CD14-positive monocyte (primary cell): ENCODE measurements at regions not wholly inside any gene's neighbourhood (a gene's known extent, or its start where the extent isn't known, plus 50 kb on each side); places are given as distances from the start of the nearest gene placed in this dataset.
"Not testable (repeated sequence)": the region's sequence is repeated elsewhere in the genome, so short reads cannot be mapped to it uniquely, and the experiment has no call there.

ENCODE experiments used
- DNase-seq, 3 donors: peaks; one replicate each; pipeline ENCODE4 v3.0.0-alpha.2; 2011 to 2022
- H2AFZ ChIP-seq: 2 replicates; pipeline ENCODE4 v1.6.0; 2012; ENCODE audit warnings: mild to moderate bottlenecking, low read depth, low read length, inconsistent platforms; ENCODE audit not compliant: insufficient read depth, poor library complexity, severe bottlenecking
- H3K27ac ChIP-seq, 2 donors: 1 replicate in 1 of 2; 2 replicates in 1 of 2; pipeline ENCODE4 v1.5.1; 2012 to 2013; ENCODE audit warnings: low read length in 2 of 2, control low read depth in 1 of 2, inconsistent platforms in 1 of 2, low read depth in 1 of 2, mild to moderate bottlenecking in 1 of 2
- H3K27me3 ChIP-seq, 2 donors: one replicate each; pipeline versions ENCODE4 v1.6.0 to v1.6.1; 2011 to 2013; ENCODE audit warnings: low read length in 2 of 2; ENCODE audit not compliant: control insufficient read depth in 2 of 2, insufficient read depth in 2 of 2
- H3K36me3 ChIP-seq, 2 donors: replicated peaks in 1 of 2; 1 replicate in 1 of 2; 2 replicates in 1 of 2; pipeline versions ENCODE4 v1.5.1 to v1.6.1; 2012 to 2013; ENCODE audit warnings: low read length in 2 of 2, control low read depth in 1 of 2, inconsistent platforms in 1 of 2, mild to moderate bottlenecking in 1 of 2; ENCODE audit not compliant: insufficient read depth in 2 of 2, control insufficient read depth in 1 of 2
- H3K4me1 ChIP-seq, 2 donors: 1 replicate in 1 of 2; 2 replicates in 1 of 2; pipeline versions ENCODE4 v1.5.1 to v1.6.1; 2012 to 2013; ENCODE audit warnings: low read length in 2 of 2, control low read depth in 1 of 2, inconsistent platforms in 1 of 2, mild to moderate bottlenecking in 1 of 2, moderate library complexity in 1 of 2; ENCODE audit not compliant: insufficient read depth in 2 of 2, control insufficient read depth in 1 of 2
- H3K4me2 ChIP-seq: replicated peaks from 2 replicates; pipeline ENCODE3; 2012; ENCODE audit warnings: low read length, moderate library complexity, mild to moderate bottlenecking; ENCODE audit not compliant: poor library complexity, severe bottlenecking; ENCODE audit errors: extremely low read depth
- H3K4me3 ChIP-seq, 3 experiments: fragments of 200-600 bp in 1 of 3; sonication (generic) in 1 of 3; replicated peaks in 1 of 3; 1 replicate in 2 of 3; 2 replicates in 1 of 3; pipeline ENCODE4 v1.5.1; 2011 to 2013; ENCODE audit warnings: low read length in 3 of 3, mild to moderate bottlenecking in 3 of 3, control low read depth in 2 of 3, low read depth in 2 of 3, inconsistent platforms in 1 of 3, moderate library complexity in 1 of 3
- H3K79me2 ChIP-seq: 2 replicates; pipeline ENCODE4 v1.6.0; 2012; ENCODE audit warnings: mild to moderate bottlenecking, control low read depth, inconsistent platforms, low read length, moderate library complexity; ENCODE audit not compliant: insufficient read depth
- H3K9ac ChIP-seq: 2 replicates; pipeline ENCODE4 v1.6.0; 2017; ENCODE audit warnings: low read length, mild to moderate bottlenecking; ENCODE audit not compliant: insufficient read depth, poor library complexity, severe bottlenecking
- H3K9me3 ChIP-seq, 2 donors: replicated peaks in 1 of 2; 1 replicate in 1 of 2; 2 replicates in 1 of 2; pipeline versions ENCODE4 v1.5.1 to v1.6.1; 2012 to 2013; ENCODE audit warnings: low read length in 2 of 2, control low read depth in 1 of 2; ENCODE audit not compliant: control insufficient read depth in 1 of 2, insufficient read depth in 1 of 2
- H4K20me1 ChIP-seq: 2 replicates; pipeline ENCODE4 v1.6.0; 2012; ENCODE audit warnings: mild to moderate bottlenecking, low read length, control low read depth, moderate library complexity; ENCODE audit not compliant: insufficient read depth
- H3K27ac Mint-ChIP-seq, 7 donors: one replicate each; pipeline ENCODE4 v1.8.0; 2020; ENCODE audit warnings: mild to moderate bottlenecking in 7 of 7, mixed read lengths in 7 of 7, moderate library complexity in 6 of 7, inconsistent platforms in 2 of 7
- H3K27me3 Mint-ChIP-seq, 3 donors: one replicate each; pipeline ENCODE4 v1.8.0; 2021 to 2022; ENCODE audit warnings: low read depth in 3 of 3, mild to moderate bottlenecking in 3 of 3, mixed read lengths in 3 of 3, moderate library complexity in 3 of 3, inconsistent platforms in 1 of 3
- H3K36me3 Mint-ChIP-seq, 2 donors: one replicate each; pipeline ENCODE4 v1.8.0; 2020; ENCODE audit warnings: mixed read lengths in 2 of 2, inconsistent platforms in 1 of 2, mild to moderate bottlenecking in 1 of 2
- H3K4me1 Mint-ChIP-seq: one replicate; pipeline ENCODE4 v1.8.0; 2020; ENCODE audit warnings: mild to moderate bottlenecking, mixed read lengths
- H3K4me3 Mint-ChIP-seq, 2 donors: one replicate each; pipeline ENCODE4 v1.8.0; 2020; ENCODE audit warnings: mild to moderate bottlenecking in 2 of 2, mixed read lengths in 2 of 2, moderate library complexity in 1 of 2
- H3K9me3 Mint-ChIP-seq, 7 donors: one replicate each; pipeline ENCODE4 v1.8.0; 2020 to 2022; ENCODE audit warnings: mixed read lengths in 7 of 7, mild to moderate bottlenecking in 6 of 7, moderate library complexity in 6 of 7, inconsistent platforms in 2 of 7
- WGBS: methylation state at CpG from one replicate; pipeline ENCODE4 v1.1.5; 2013; ENCODE audit warnings: missing lambda C conversion rate; ENCODE audit not compliant: insufficient coverage; 5-methylcytosine and 5-hydroxymethylcytosine counted together
- intact Hi-C, 2 donors: fragments of 100-400 bp; cut with micrococcal nuclease; formaldehyde crosslinking; loops; one replicate each; pipeline versions ENCODE4 v1.15.0 to v1.15.1; 2023
- TF ChIP-seq, protein P1 (sequence below): fragments of 200-600 bp; IDR thresholded peaks from one replicate; pipeline ENCODE4 v1.8.0; 2022; ENCODE audit warnings: antibody characterized with exemption, mild to moderate bottlenecking

DNA sequence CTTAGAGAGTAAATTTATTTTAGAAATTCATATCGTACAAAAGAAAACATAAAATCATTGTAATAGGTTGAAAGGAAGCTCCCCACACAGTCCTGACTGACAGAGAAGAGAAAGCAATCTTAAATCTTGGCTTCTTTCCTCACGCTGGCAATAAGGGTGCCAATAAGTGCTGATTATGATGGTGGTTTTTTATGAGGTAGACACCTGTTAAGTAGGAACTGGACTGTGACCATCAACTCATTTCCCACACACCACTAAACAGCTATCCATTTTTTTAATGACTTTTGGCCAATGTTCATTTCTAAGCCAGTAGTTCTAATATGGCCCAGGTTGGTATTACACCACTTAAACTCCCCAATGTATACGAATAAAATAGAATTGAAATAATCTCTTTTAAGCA, 893.5 kb upstream of the NUDT12 start:
- H2AFZ ChIP-seq, result no peak overlapping the region
- no peak for DNase-seq
- H3K27me3 Mint-ChIP-seq, result no peaks in the 10 kb centered on the region
- H3K9me3 ChIP-seq, result peaks cover 14% of the 10 kb centered on the region in 2 donors
- intact Hi-C loops, result no loop called here
- H3K36me3 ChIP-seq, result no peaks in the 10 kb centered on the region
- H3K36me3 Mint-ChIP-seq, result no peaks in the 10 kb centered on the region
- no peak overlapping the region for H3K9ac ChIP-seq
- no peaks in the 10 kb centered on the region for H3K4me1 Mint-ChIP-seq
- no peak overlapping the region for H3K4me3 Mint-ChIP-seq
- H3K9me3 Mint-ChIP-seq, result peaks cover 0 to 23% (median 4%) of the 10 kb centered on the region in 7 donors
- H3K27ac Mint-ChIP-seq, result no peak overlapping the region
- H3K79me2 ChIP-seq, result no peaks in the 10 kb centered on the region
- no peak overlapping the region for H3K27ac ChIP-seq
- TF ChIP-seq, protein P1, sequence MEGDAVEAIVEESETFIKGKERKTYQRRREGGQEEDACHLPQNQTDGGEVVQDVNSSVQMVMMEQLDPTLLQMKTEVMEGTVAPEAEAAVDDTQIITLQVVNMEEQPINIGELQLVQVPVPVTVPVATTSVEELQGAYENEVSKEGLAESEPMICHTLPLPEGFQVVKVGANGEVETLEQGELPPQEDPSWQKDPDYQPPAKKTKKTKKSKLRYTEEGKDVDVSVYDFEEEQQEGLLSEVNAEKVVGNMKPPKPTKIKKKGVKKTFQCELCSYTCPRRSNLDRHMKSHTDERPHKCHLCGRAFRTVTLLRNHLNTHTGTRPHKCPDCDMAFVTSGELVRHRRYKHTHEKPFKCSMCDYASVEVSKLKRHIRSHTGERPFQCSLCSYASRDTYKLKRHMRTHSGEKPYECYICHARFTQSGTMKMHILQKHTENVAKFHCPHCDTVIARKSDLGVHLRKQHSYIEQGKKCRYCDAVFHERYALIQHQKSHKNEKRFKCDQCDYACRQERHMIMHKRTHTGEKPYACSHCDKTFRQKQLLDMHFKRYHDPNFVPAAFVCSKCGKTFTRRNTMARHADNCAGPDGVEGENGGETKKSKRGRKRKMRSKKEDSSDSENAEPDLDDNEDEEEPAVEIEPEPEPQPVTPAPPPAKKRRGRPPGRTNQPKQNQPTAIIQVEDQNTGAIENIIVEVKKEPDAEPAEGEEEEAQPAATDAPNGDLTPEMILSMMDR, result no peak
- H3K4me2 ChIP-seq, result no peak overlapping the region
- WGBS, result no CpG with 5 or more reads among the region's 3 CpGs
- H3K4me1 ChIP-seq, result no peaks in the 10 kb centered on the region
- H4K20me1 ChIP-seq, result no peaks in the 10 kb centered on the region
- no peaks in the 10 kb centered on the region for H3K27me3 ChIP-seq
- H3K4me3 ChIP-seq, result no peak overlapping the region

GRCh38 chr5:104452550-104452949, 890.0 kb upstream of the NUDT12 start:
- no peaks in the 10 kb centered on the region for H4K20me1 ChIP-seq
- H2AFZ ChIP-seq, result no peak overlapping the region
- H3K27me3 ChIP-seq, result no peaks in the 10 kb centered on the region
- H3K79me2 ChIP-seq, result no peaks in the 10 kb centered on the region
- TF ChIP-seq, protein P1, result no peak
- intact Hi-C loops, result no loop called here
- H3K27ac ChIP-seq, result no peak overlapping the region
- Mint-ChIP-seq H3K36me3 (no peaks in the 10 kb centered on the region), H3K27ac (no peak overlapping the region), H3K9me3 (peaks cover 0 to 12% (median 5%) of the 10 kb centered on the region in 7 donors), H3K27me3 (no peaks in the 10 kb centered on the region), H3K4me1 (no peaks in the 10 kb centered on the region), H3K4me3 (no peak overlapping the region)
- no peaks in the 10 kb centered on the region for H3K4me1 ChIP-seq
- WGBS, result 83% methylated on average over 1 of the region's 1 CpG
- no peaks in the 10 kb centered on the region for H3K36me3 ChIP-seq
- no peak overlapping the region for H3K9ac ChIP-seq
- no peak overlapping the region for H3K4me3 ChIP-seq
- H3K4me2 ChIP-seq, result no peak overlapping the region
- H3K9me3 ChIP-seq, result peaks cover 9% of the 10 kb centered on the region in 2 donors
- DNase-seq, result no peak

- H3K9me3 Mint-ChIP-seq, result peaks cover 0 to 12% (median 5%) of the 10 kb centered on the region in 7 donors
- H3K36me3 ChIP-seq, DNase-seq, intact Hi-C loops, H3K27me3 ChIP-seq, H3K4me3 ChIP-seq, H3K9me3 ChIP-seq, H3K27ac ChIP-seq, H3K4me1 Mint-ChIP-seq, H2AFZ ChIP-seq, H3K27me3 Mint-ChIP-seq, H3K27ac Mint-ChIP-seq, H3K4me1 ChIP-seq, H3K36me3 Mint-ChIP-seq, H3K9ac ChIP-seq, H4K20me1 ChIP-seq, H3K4me3 Mint-ChIP-seq, H3K4me2 ChIP-seq, H3K79me2 ChIP-seq: not testable (repeated sequence)
- 97% methylated on average over 22 of the region's 28 CpGs for WGBS
These were observed 889.3 kb upstream of the NUDT12 start for GRCh38 chr5:104451911-104452310.
